Ishikawa (cell line): ENCODE measurements at regions not wholly inside any gene's neighbourhood (a gene's known extent, or its start where the extent isn't known, plus 50 kb on each side); places are given as distances from the start of the nearest gene placed in this dataset.

ENCODE experiments used
- REST ChIP-seq: IDR thresholded peaks from 2 replicates; pipeline ENCODE4 v1.6.1; 2012; ENCODE audit warnings: low read depth, mild to moderate bottlenecking
- TCF12 ChIP-seq: IDR thresholded peaks from 2 replicates; pipeline ENCODE4 v1.6.1; 2012; ENCODE audit warnings: low read depth

GRCh38 chr4:126843492-126844067, 789.2 kb upstream of the INTU start:
- no peak for TF ChIP-seq REST
- no peak for TF ChIP-seq TCF12
